ENCODE measurements at regions not wholly inside any gene's neighbourhood (a gene's known extent, or its start where the extent isn't known, plus 50 kb on each side); places are given as distances from the start of the nearest gene placed in this dataset.

DNA sequence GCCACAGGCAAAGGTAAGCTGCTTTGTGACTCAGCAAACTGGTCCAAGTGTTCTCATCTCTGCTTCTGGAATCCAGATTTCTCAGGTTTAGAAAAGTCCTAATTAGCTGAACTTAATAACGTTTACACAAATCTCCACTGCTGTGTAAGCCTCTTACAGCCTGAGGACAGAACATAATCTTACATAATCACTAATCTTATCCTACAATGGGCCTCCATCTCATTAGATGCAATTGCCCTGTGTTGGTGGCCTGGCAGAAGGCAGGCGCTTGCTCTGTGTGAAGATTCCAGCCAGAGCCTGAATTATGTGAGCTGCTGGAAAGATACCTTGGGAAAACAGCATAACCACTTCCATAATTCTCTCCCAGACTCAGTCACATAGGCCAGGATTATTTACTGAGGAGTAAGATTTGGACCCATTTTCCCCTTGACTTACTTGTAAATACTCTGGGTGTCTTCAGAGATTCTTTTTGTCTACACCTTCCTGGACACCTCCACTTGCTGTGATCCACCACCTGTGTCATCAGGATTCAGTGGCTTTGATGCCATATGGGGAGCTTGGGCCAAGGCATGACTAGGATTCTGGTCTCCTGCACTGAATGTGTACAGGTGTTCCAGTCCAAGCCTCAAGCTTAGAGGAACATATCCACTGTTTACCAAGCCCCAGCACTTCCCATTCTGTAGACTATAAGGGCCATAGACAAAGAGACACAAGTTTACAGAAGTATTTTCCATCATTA, 104.4 kb downstream of the C6orf118 start:
- H3K4me1 ChIP-seq, result no peaks in the 10 kb centered on the region
- H3K27ac ChIP-seq, result no peak overlapping the region
- H3K36me3 ChIP-seq, result no peaks in the 10 kb centered on the region
- DNase-seq (ENCODE audit: low spot score in 2 of 2), result no peak
- 73 to 75% methylated on average over 2 of the region's 2 CpGs for WGBS, 2 donors
- no peaks in the 10 kb centered on the region for H3K9me3 ChIP-seq
- TF ChIP-seq POLR2A (IDR thresholded peaks at IDR 0.05), result no peak
- TF ChIP-seq, protein P1, sequence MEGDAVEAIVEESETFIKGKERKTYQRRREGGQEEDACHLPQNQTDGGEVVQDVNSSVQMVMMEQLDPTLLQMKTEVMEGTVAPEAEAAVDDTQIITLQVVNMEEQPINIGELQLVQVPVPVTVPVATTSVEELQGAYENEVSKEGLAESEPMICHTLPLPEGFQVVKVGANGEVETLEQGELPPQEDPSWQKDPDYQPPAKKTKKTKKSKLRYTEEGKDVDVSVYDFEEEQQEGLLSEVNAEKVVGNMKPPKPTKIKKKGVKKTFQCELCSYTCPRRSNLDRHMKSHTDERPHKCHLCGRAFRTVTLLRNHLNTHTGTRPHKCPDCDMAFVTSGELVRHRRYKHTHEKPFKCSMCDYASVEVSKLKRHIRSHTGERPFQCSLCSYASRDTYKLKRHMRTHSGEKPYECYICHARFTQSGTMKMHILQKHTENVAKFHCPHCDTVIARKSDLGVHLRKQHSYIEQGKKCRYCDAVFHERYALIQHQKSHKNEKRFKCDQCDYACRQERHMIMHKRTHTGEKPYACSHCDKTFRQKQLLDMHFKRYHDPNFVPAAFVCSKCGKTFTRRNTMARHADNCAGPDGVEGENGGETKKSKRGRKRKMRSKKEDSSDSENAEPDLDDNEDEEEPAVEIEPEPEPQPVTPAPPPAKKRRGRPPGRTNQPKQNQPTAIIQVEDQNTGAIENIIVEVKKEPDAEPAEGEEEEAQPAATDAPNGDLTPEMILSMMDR (IDR thresholded peaks at IDR 0.05), result no peak
- TF ChIP-seq EP300 (IDR thresholded peaks at IDR 0.05), result no peak
- H3K27me3 ChIP-seq, result no peaks in the 10 kb centered on the region
- no peak overlapping the region for H3K4me3 ChIP-seq

DNA sequence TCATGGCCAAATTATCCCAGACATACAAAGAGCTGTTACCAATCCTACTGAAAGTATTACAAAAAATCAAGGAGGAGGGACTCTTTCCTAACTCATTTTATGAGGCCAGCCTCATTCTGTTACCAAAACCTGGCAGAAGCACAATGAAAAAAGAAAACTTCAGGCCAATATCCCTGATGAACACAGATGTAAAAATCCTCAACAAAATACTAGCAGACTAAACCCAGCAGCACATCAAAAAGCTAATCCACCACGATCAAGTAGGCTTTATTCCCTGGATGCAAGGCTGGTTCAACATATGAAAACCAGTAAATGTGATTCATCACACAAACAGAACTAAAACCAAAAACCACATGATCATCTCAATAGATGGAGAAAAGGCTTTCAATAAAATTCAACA, 109.2 kb downstream of the C6orf118 start:
- no peak for TF ChIP-seq POLR2A (IDR thresholded peaks at IDR 0.05)
- TF ChIP-seq EP300 (IDR thresholded peaks at IDR 0.05), result no peak
- TF ChIP-seq, protein P1 (IDR thresholded peaks at IDR 0.05), result no peak
- Histone ChIP-seq H3K36me3 (no peaks in the 10 kb centered on the region), H3K27me3 (no peaks in the 10 kb centered on the region), H3K4me1 (no peaks in the 10 kb centered on the region), H3K9me3 (peaks cover 0 to 17% (median 0%) of the 10 kb centered on the region in 4 donors), H3K4me3 (no peak overlapping the region), H3K27ac (no peak overlapping the region)
- DNase-seq (ENCODE audit: low spot score in 2 of 2), result no peak
- 49 to 63% methylated on average over 1 of the region's 1 CpG for WGBS, 2 donors

DNA sequence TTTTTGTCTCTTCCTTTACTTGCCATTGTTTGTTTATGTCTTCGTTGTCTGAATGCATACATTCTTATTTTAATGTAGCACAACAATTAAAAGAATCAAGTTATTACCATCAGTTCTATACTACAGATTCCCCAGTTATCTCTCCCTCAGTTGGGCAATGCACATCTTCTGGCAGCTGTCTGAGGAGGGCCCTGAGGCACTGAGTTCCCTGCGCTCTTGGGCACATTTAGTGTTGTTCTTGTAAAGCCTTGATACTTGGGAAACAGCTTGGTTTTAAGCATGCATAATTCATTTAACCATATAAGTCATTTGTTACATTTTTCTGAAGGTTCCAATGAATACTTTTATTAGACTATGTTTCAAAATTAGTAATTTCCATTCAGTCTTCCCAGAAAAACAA, 117.9 kb downstream of the C6orf118 start:
- no peak for DNase-seq (ENCODE audit: low spot score in 2 of 2)
- 86 to 95% methylated on average over 2 of the region's 2 CpGs for WGBS, 2 donors
- H3K4me3 ChIP-seq, result no peak overlapping the region
- TF ChIP-seq POLR2A (IDR thresholded peaks at IDR 0.05) (no peak), EP300 (IDR thresholded peaks at IDR 0.05) (no peak)
- TF ChIP-seq, protein P1 (IDR thresholded peaks at IDR 0.05), result no peak
- H3K36me3 ChIP-seq, result no peaks in the 10 kb centered on the region
- no peaks in the 10 kb centered on the region for H3K27me3 ChIP-seq
- H3K9me3 ChIP-seq, result peaks cover 0 to 17% (median 7%) of the 10 kb centered on the region in 4 donors
- H3K4me1 ChIP-seq, result no peaks in the 10 kb centered on the region
- no peak overlapping the region for H3K27ac ChIP-seq

DNA sequence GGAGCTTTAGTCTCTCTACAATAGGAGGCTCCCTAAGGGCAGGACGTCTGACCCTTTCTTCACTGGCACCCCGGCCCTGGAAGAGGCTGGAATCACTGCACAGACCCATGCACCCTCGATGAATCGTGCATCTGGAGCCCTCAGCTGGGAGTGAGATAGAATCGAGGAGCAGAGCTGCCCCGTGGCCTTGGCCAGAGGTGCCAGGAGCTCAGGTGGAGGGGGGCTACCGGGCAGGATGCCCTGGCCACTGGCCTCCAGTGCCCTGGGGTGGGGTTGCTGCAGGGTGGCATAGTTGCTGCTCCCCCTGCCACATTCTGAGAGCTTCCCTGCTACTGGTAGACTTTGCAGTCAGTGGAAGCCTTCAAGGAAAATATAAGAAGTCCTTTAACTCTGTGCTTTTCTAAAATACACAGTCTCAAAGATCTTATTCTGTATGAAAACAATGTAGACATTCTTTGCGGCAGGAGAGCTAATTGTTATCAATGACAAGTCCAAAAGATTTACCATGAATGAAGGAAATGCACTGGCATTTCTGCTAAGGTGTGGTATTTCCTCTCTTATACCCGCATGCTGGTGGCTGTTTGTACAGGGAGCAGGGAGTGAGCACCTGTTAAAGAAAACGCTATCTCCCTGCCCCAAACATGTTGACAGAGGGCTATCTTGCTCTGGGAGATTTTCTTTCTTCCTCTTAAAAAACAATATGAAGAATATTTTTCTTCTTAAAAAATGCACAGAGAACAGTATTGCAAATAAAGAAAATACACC, 122.8 kb downstream of the C6orf118 start:
- DNase-seq (ENCODE audit: low spot score in 2 of 2), result no peak
- no peak for TF ChIP-seq POLR2A (IDR thresholded peaks at IDR 0.05)
- H3K27me3 ChIP-seq, result no peaks in the 10 kb centered on the region
- H3K4me3 ChIP-seq, result no peak overlapping the region
- peaks cover 0 to 14% (median 0%) of the 10 kb centered on the region in 4 donors for H3K4me1 ChIP-seq
- WGBS, 2 donors, result 56 to 65% methylated on average over 10 of the region's 10 CpGs
- H3K9me3 ChIP-seq, result peaks cover 0 to 9% (median 2%) of the 10 kb centered on the region in 4 donors
- no peaks in the 10 kb centered on the region for H3K36me3 ChIP-seq
- H3K27ac ChIP-seq, result no peak overlapping the region

DNA sequence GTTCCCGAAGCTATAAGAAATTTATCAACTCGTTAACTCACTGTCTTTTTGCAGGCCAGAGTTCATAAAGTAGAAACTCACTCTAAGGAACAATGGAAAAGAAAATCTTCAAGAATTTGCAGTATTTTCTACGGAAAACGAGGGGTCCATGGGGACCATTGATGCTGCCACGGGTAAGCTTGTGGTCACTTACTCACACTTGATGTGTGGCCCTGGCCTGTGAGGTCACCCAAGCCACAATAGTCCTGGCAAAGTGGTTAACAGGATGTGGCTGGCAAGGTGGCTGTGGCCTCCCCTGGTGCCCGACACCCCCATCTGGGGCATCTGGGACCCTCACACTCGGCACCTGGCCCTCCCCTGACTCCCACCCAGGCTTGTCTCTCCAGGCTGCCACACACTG, 123.4 kb downstream of the C6orf118 start:
- no peak for DNase-seq (ENCODE audit: low spot score in 2 of 2)
- H3K36me3 ChIP-seq, result no peaks in the 10 kb centered on the region
- H3K4me1 ChIP-seq, result peaks cover 0 to 14% (median 0%) of the 10 kb centered on the region in 4 donors
- no peak overlapping the region for H3K4me3 ChIP-seq
- no peaks in the 10 kb centered on the region for H3K27me3 ChIP-seq
- peaks cover 0 to 7% (median 0%) of the 10 kb centered on the region in 4 donors for H3K9me3 ChIP-seq
- no peak overlapping the region for H3K27ac ChIP-seq
- 42 to 72% methylated on average over 6 to 7 of the region's 7 CpGs for WGBS, 2 donors
- no peak for TF ChIP-seq POLR2A (IDR thresholded peaks at IDR 0.05)
- no peak for TF ChIP-seq EP300 (IDR thresholded peaks at IDR 0.05)
- TF ChIP-seq, protein P1 (IDR thresholded peaks at IDR 0.05), result no peak

Data from tibial nerve (tissue), 4 donors.